ENCODE measurements at regions not wholly inside any gene's neighbourhood (a gene's known extent, or its start where the extent isn't known, plus 50 kb on each side); places are given as distances from the start of the nearest gene placed in this dataset.

DNA sequence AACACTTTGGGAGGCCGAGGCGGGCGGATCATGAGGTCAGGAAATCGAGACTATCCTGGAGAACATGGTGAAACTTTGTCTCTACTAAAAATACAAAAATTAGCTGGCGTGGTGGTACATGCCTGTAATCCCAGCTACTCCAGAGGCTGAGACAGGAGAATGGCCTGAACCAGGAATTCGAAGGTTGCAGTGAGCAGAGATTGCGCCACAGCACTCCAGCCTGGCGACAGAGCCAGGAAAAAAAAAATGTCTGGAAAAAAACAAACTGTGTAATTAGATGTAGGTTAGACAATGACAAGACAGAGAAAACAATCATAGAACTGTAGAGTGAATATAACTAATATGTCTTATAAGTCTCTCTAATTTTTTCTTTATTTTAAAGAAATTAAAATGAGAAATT is 1002.5 kb upstream of the LCORL start:
- TF ChIP-seq, protein P1, sequence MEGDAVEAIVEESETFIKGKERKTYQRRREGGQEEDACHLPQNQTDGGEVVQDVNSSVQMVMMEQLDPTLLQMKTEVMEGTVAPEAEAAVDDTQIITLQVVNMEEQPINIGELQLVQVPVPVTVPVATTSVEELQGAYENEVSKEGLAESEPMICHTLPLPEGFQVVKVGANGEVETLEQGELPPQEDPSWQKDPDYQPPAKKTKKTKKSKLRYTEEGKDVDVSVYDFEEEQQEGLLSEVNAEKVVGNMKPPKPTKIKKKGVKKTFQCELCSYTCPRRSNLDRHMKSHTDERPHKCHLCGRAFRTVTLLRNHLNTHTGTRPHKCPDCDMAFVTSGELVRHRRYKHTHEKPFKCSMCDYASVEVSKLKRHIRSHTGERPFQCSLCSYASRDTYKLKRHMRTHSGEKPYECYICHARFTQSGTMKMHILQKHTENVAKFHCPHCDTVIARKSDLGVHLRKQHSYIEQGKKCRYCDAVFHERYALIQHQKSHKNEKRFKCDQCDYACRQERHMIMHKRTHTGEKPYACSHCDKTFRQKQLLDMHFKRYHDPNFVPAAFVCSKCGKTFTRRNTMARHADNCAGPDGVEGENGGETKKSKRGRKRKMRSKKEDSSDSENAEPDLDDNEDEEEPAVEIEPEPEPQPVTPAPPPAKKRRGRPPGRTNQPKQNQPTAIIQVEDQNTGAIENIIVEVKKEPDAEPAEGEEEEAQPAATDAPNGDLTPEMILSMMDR (conservative IDR thresholded peaks at IDR 0.05), result no peak
- TF ChIP-seq EZH2 (IDR thresholded peaks at IDR 0.05; ENCODE audit: low read depth), result no peak

All from PC-9 (cell line).